GM18498 (cell line): ENCODE measurements at regions not wholly inside any gene's neighbourhood (a gene's known extent, or its start where the extent isn't known, plus 50 kb on each side); places are given as distances from the start of the nearest gene placed in this dataset.

Experiments
- ATAC-seq: cut with Tn5 transposase; IDR thresholded peaks from one replicate; pipeline ENCODE4 v1.9.1; 2021; ENCODE audit warnings: mild to moderate bottlenecking, moderate library complexity; ENCODE audit not compliant: unreplicated experiment

DNA sequence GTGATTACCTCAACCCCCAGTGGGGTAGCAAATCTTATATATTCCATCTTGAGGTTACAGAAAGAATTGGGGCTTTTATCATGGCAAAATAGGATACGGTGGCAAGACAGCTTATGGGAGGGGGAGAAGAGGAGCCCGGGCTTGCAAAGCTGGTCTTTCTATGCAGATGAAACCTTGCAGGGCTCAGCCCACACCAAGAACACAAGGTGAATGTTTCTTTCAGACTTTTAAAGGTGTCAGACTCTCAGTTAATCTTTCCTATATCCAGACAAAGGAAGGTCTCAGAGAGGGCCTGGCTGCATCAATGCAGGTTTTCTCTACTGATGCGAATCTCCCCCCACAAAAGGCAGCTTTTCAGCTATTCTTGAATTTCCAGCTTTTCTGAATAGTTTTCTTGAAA is 59.9 kb upstream of the WDR17 start:
- no peak for ATAC-seq

DNA sequence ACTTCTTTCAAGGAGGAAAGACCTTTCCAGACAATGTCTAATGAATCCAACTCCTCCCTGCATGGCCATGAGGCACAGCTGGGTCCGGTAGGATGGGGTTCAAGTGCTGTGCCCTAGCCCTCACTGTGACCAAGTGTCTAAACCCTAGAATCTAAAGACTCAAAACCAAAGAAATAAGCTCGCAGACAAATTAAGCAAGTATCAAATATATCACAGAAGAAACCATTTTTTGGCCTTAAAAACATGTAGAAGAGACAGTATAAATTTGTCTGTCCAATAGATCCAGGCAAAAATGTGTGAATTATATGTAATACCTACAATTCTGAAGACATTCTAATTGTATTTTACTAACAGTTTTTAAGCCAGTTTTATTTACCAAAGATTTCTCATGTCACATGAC is 56.4 kb upstream of the WDR17 start:
- ATAC-seq, result no peak

DNA sequence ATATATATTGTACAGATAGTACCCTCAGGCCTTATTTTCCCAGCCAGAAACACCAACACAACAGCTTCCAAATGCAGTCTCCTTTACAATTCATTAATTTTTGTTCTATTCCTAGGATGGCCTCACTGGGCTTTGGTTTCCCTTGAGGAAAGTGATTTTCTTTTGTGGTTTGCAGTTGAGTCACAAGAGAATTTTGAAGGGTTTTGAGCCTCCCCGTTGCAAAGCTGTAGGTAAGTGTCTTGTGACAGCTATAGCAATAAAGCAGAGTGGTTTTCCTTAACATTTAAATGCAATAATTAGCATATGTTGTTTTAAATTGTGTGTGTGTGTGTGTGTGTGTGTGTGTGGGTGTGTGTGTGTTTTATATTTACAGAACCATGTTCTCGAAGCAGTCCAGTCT is 54.1 kb upstream of the WDR17 start:
- ATAC-seq, result peak; percentile 2

DNA sequence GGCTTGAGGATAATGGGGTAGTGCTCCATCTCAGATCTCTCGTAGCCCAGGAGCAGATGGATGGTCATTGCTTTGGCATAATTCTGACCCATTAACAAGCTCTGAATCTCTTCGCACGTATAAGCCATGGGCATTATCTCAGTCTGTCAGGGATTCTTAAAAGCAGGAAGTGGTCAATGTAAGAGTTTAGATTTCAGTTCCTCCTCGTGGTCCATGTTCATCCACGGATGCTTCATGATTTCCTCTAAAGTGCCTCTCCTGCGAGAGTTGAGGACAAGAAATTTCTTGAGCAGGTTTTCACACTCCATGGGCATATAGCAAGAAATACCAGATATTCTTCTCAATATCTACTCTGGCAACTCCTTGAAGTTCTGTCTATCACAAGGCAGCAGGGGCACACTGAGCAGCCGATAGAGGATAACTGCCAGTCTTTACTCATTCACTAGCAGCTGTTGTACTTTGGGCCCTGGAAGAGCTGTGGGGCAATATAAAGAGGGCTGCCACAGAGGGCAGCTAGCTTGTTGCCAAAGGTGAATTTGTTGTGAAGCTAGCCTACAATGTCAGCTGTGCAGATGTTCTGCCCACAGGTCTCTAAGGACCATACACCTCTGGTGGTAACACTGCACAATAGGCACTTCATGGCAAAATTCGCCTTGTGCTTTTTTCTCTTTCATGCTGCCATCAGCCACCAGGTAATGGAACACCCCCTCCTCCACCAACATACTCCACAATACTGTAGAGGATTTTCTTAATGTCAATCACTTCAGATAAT is 52.0 kb upstream of the WDR17 start:
- ATAC-seq, result peak; percentile 94

DNA sequence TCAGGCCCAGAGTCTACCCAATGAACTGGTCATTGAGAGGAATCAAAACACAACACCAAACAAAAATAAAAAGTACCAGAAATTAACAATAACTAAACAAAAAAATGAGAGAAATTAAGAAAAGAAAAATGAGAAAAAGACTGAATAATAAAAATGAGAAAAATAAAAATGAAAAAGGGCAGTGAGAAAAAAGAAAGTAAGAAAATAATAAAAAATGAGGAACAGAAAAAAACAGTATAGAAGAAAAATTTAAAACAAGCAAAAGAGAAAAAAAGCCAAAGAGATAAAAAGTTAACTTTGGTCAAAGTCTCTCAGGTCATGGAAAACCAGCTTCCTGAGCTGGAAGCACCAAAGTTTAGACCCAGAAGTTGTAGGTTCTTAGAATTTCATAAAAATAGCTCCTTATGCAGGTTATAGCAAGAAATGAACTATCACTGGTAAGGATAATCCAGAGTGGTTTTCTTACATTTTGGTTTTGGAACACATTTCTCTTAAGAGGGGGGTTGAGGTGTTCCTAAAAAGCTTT is 51.0 kb upstream of the WDR17 start:
- no peak for ATAC-seq
